HG02571 (cell line): ENCODE measurements at regions not wholly inside any gene's neighbourhood (a gene's known extent, or its start where the extent isn't known, plus 50 kb on each side); places are given as distances from the start of the nearest gene placed in this dataset.

Experiments
- ATAC-seq: cut with Tn5 transposase; IDR thresholded peaks from one replicate; pipeline ENCODE4 v1.9.1; 2021; ENCODE audit warnings: mild to moderate bottlenecking, moderate library complexity; ENCODE audit not compliant: unreplicated experiment

GRCh38 chrX:33726281-33727160 lies 405.6 kb downstream of the FAM47A start:
- ATAC-seq = no peak

GRCh38 chrX:33725535-33726210 lies 406.4 kb downstream of the FAM47A start:
- ATAC-seq = no peak

- ATAC-seq = peak; percentile 62
Measured at GRCh38 chrX:33721927-33722326, 410.2 kb downstream of the FAM47A start.

GRCh38 chrX:33686105-33686504 lies 446.0 kb downstream of the FAM47A start:
- no peak for ATAC-seq
